OCI-LY7 (cell line): ENCODE measurements at regions not wholly inside any gene's neighbourhood (a gene's known extent, or its start where the extent isn't known, plus 50 kb on each side); places are given as distances from the start of the nearest gene placed in this dataset.

Source experiments
- BruUV-seq: library from RNA; stranded (reverse); fragments of 400-500 nt; replicated peaks from 2 replicates; lab custom pipeline; 2021; lab: Mats Ljungman, UMichigan
- CTCF ChIA-PET: fragments of 300-600 bp; sonication (Branson Sonifier 250); formaldehyde crosslinking; loops from one replicate; lab custom pipeline; 2022; ENCODE audit warnings: antibody characterized with exemption; ENCODE audit not compliant: unreplicated experiment; lab: Charles Lee
- POLR2A ChIA-PET: fragments of 300-600 bp; sonication (Branson Sonifier 250); formaldehyde crosslinking; loops from one replicate; lab custom pipeline; 2022; ENCODE audit warnings: antibody characterized with exemption; lab: Charles Lee
- DNase-seq: peaks from one replicate; pipeline ENCODE4 v3.0.0-alpha.2; 2015; ENCODE audit warnings: low spot score
- H2AFZ ChIP-seq: fragments of 200-600 bp; sonication (generic), shearing (Covaris generic); 2 replicates; pipeline ENCODE4 v1.6.1; 2014; ENCODE audit warnings: mild to moderate bottlenecking, antibody characterized with exemption, low read length, moderate library complexity
- H3K27ac ChIP-seq: fragments of 200-600 bp; sonication (generic); 2 replicates; pipeline ENCODE4 v1.5.1; 2014; ENCODE audit warnings: mixed run types, low read depth, mild to moderate bottlenecking, moderate library complexity, low read length, inconsistent platforms; ENCODE audit not compliant: poor library complexity, severe bottlenecking
- H3K36me3 ChIP-seq: fragments of 200-600 bp; sonication (generic); 2 replicates; pipeline ENCODE4 v1.6.1; 2014; ENCODE audit warnings: mild to moderate bottlenecking, antibody characterized with exemption, low read length, moderate library complexity, mixed read lengths; ENCODE audit not compliant: insufficient read depth
- H3K4me1 ChIP-seq: fragments of 200-600 bp; sonication (generic); 2 replicates; pipeline ENCODE4 v1.5.1; 2014; ENCODE audit warnings: mild to moderate bottlenecking, low read length; ENCODE audit not compliant: insufficient read depth, poor library complexity, severe bottlenecking
- H3K4me2 ChIP-seq: fragments of 200-600 bp; sonication (generic); 2 replicates; pipeline ENCODE4 v1.6.1; 2014; ENCODE audit warnings: mild to moderate bottlenecking, low read length
- H3K4me3 ChIP-seq: fragments of 200-600 bp; sonication (generic); 2 replicates; pipeline ENCODE4 v1.5.1; 2014; ENCODE audit warnings: mild to moderate bottlenecking, low read depth, low read length; ENCODE audit not compliant: poor library complexity, severe bottlenecking
- H3K79me2 ChIP-seq: fragments of 200-600 bp; sonication (generic); 2 replicates; pipeline ENCODE4 v1.6.1; 2016; ENCODE audit warnings: low read depth, mild to moderate bottlenecking, low read length, moderate library complexity, mixed read lengths; ENCODE audit not compliant: insufficient read depth
- H3K9me2 ChIP-seq: fragments of 200-600 bp; sonication (generic); 2 replicates; pipeline ENCODE4 v1.6.1; 2016; ENCODE audit warnings: mild to moderate bottlenecking, low read length, mixed read lengths; ENCODE audit not compliant: insufficient read depth
- H3K9me3 ChIP-seq: fragments of 200-600 bp; sonication (generic); 2 replicates; pipeline ENCODE4 v1.6.1; 2014; ENCODE audit warnings: mild to moderate bottlenecking, mixed run types, low read length, mixed read lengths
- H4K20me1 ChIP-seq: fragments of 200-600 bp; sonication (generic); 2 replicates; pipeline ENCODE4 v1.6.1; 2014; ENCODE audit warnings: mild to moderate bottlenecking, antibody characterized with exemption, low read length, moderate library complexity, mixed read lengths; ENCODE audit not compliant: insufficient read depth
- EZH2phosphoT487 ChIP-seq: fragments of 200-600 bp; sonication (generic); IDR thresholded peaks from 2 replicates; pipeline ENCODE4 v1.6.1; 2018; ENCODE audit warnings: low read depth, borderline replicate concordance, mild to moderate bottlenecking, mixed run types, antibody characterized with exemption, low read length, moderate library complexity, mixed read lengths
- intact Hi-C: fragments of 100-400 bp; cut with micrococcal nuclease; formaldehyde crosslinking; loops from one replicate; pipeline ENCODE4 v1.10.0; 2022; ENCODE audit not compliant: unreplicated experiment
- TF ChIP-seq, protein P1 (sequence below): fragments of 200-600 bp; sonication (generic); conservative IDR thresholded peaks from 2 replicates; pipeline ENCODE4 v1.5.1; 2014; ENCODE audit warnings: mild to moderate bottlenecking, antibody characterized with exemption, low read length, moderate library complexity, mixed read lengths

DNA sequence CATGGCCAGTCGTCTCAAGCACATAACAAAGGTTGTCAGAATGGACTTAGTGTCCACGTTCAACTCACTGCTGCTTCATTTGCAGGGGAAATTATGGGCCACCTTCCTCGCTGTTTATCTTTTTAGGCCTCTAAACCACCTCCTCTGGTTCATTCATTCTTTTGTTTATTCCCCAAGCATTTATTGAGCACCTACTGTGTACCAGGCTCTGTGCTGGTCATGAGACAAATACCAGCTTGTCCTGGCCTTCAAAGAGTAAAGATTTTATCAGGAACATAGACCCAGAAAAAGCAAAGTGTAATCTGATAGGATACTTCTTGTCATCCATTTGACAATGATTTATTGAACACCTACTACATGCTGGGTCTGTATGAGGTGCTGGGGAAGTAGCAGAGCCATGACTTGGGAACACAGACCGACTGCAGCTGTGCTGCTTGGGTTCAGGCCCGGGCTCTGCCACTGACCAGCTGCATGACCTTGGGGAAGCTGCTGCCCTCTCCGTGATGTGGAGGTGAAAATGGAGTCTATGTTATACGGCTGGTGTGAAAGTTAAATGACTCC lies 63.4 kb upstream of the SLC6A6 start:
- ChIA-PET CTCF (no interaction called here), POLR2A (no interaction called here)
- H3K27ac ChIP-seq: no peak overlapping the region
- H4K20me1 ChIP-seq: no peaks in the 10 kb centered on the region
- no peaks in the 10 kb centered on the region for H3K36me3 ChIP-seq
- H3K4me1 ChIP-seq: peaks cover 17% of the 10 kb centered on the region
- no peak overlapping the region for H3K4me3 ChIP-seq
- no peak overlapping the region for H3K4me2 ChIP-seq
- no peaks in the 10 kb centered on the region for H3K9me2 ChIP-seq
- no peak overlapping the region for H2AFZ ChIP-seq
- no peaks in the 10 kb centered on the region for H3K79me2 ChIP-seq
- no TSS peak for BruUV-seq
- DNase-seq: no peak
- intact Hi-C loops: no loop called here
- H3K9me3 ChIP-seq: no peaks in the 10 kb centered on the region
- TF ChIP-seq, protein P1, sequence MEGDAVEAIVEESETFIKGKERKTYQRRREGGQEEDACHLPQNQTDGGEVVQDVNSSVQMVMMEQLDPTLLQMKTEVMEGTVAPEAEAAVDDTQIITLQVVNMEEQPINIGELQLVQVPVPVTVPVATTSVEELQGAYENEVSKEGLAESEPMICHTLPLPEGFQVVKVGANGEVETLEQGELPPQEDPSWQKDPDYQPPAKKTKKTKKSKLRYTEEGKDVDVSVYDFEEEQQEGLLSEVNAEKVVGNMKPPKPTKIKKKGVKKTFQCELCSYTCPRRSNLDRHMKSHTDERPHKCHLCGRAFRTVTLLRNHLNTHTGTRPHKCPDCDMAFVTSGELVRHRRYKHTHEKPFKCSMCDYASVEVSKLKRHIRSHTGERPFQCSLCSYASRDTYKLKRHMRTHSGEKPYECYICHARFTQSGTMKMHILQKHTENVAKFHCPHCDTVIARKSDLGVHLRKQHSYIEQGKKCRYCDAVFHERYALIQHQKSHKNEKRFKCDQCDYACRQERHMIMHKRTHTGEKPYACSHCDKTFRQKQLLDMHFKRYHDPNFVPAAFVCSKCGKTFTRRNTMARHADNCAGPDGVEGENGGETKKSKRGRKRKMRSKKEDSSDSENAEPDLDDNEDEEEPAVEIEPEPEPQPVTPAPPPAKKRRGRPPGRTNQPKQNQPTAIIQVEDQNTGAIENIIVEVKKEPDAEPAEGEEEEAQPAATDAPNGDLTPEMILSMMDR: no peak
- no peak for TF ChIP-seq EZH2phosphoT487

DNA sequence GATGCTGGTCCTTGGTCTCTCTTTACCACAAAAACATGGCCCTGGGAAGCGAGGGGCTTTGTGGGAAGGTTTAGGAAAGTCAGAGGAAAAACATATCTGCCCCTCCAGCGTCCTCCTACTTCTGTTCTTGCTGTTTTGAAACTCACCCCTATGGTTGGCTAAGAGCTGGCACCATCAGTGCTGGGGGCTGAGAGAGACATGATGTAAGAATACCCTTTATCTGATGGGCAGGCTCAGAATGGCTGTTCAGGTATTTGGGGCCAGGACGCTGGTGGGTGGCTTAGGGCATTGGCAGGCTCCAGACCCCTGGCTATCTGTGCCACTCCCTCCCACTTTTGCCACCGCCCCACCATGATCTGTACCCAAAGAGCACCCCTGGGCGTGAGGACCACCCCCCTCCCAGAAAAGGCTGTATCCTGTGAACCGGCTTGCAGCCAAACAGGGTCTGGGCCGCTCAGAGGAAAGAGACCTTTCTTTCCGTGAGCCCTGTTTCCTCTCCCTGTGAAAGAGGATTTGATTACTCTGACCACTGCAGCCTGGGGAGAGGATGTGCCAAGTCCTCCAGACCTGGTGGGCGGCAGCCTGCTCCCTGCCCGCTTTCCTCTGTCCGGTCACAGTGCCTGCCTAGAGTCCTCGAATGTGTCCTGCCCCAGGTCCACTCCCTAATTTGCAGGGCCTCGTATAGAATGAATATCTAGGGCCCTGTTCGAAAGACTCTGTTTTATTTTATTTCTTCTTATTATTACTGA lies 61.3 kb upstream of the SLC6A6 start:
- no peak overlapping the region for H3K27ac ChIP-seq
- H3K4me3 ChIP-seq: no peak overlapping the region
- intact Hi-C loops: no loop called here
- no TSS peak for BruUV-seq
- ChIA-PET CTCF (no interaction called here), POLR2A (interaction anchor here (0.6 kb wide), 1 partner anchor 130 kb away, joined by 3 read pairs; no protein-coding TSS in a partner anchor)
- H3K79me2 ChIP-seq: no peaks in the 10 kb centered on the region
- H3K36me3 ChIP-seq: no peaks in the 10 kb centered on the region
- no peaks in the 10 kb centered on the region for H4K20me1 ChIP-seq
- DNase-seq: no peak
- H3K4me1 ChIP-seq: peaks cover 12% of the 10 kb centered on the region
- no peaks in the 10 kb centered on the region for H3K9me3 ChIP-seq
- H3K9me2 ChIP-seq: no peaks in the 10 kb centered on the region
- no peak overlapping the region for H2AFZ ChIP-seq
- TF ChIP-seq, protein P1: no peak
- no peak for TF ChIP-seq EZH2phosphoT487
- H3K4me2 ChIP-seq: no peak overlapping the region

DNA sequence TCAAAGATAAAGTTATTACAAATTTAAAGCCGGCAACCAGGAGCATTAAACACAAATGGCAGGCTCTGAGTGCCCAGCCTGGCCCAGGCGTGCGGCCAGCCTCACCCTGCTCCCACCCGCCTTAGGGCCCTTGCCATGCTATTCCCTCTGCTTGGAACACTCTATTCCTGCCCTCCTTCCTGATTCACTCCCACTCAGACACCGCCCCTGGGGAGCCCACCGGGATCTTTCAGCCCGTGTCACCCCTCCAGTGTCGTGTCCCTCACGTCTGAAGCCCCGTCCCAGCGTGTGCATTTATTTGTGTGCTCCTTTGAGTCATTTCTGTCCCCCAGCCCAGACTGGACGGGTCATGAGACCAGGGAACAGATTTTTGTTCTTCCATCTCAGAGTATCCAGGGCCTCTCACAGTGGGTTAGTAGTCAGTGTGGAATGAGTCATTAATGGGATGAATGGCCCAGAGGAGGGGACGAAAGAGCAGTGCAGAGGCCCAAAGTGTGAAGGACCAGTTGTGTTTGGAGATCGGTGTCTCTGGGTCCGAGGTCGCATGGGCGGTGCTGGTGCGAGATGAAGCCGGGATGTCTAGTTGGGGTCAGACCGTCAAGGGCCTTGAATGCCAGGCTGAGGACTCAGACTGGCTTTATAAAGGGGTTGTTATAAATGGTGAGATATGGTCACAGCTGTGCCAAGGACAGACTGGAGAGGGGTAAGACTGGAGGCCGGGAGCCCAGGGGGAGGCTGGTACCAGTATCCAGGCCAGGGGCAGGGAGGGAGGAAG lies 58.9 kb upstream of the SLC6A6 start:
- no peak for TF ChIP-seq EZH2phosphoT487
- TF ChIP-seq, protein P1: no peak
- BruUV-seq: no TSS peak
- H3K36me3 ChIP-seq: no peaks in the 10 kb centered on the region
- DNase-seq: no peak
- no peaks in the 10 kb centered on the region for H4K20me1 ChIP-seq
- H3K9me2 ChIP-seq: no peaks in the 10 kb centered on the region
- no peaks in the 10 kb centered on the region for H3K9me3 ChIP-seq
- H3K4me3 ChIP-seq: no peak overlapping the region
- no peak overlapping the region for H2AFZ ChIP-seq
- no peaks in the 10 kb centered on the region for H3K79me2 ChIP-seq
- H3K4me1 ChIP-seq: no peaks in the 10 kb centered on the region
- H3K4me2 ChIP-seq: no peak overlapping the region
- H3K27ac ChIP-seq: no peak overlapping the region
- ChIA-PET CTCF (no interaction called here), POLR2A (no interaction called here)
- intact Hi-C loops: no loop called here
